HEK293 (cell line): ENCODE measurements at regions not wholly inside any gene's neighbourhood (a gene's known extent, or its start where the extent isn't known, plus 50 kb on each side); places are given as distances from the start of the nearest gene placed in this dataset.

Source experiments
- CTCF ChIA-PET: fragments of 350-600 bp; formaldehyde crosslinking; extraction: SDS; loops from one replicate; lab custom pipeline; 2021; ENCODE audit warnings: antibody characterized with exemption; lab: Yijun Ruan, JAX
- POLR2A ChIA-PET: fragments of 300-600 bp; formaldehyde crosslinking; extraction: SDS; loops from one replicate; lab custom pipeline; 2020; ENCODE audit warnings: antibody characterized with exemption, inconsistent platforms; lab: Yijun Ruan, JAX
- H3K27ac ChIP-seq: fragments of 200-500 bp; sonication (Bioruptor generic); 2 replicates; pipeline ENCODE4 v1.5.1; 2014; ENCODE audit warnings: low read depth, low read length, control low read depth, inconsistent platforms; ENCODE audit errors: extremely low read depth
- H3K36me3 ChIP-seq, 2 experiments: fragments of 200-500 bp in 1 of 2; sonication (Bioruptor generic) in 1 of 2; 1 replicate in 1 of 2; 2 replicates in 1 of 2; pipeline ENCODE4 v1.5.1; 2014 to 2017; ENCODE audit warnings: inconsistent platforms in 2 of 2, low read length in 2 of 2; ENCODE audit not compliant: control insufficient read depth in 2 of 2, insufficient read depth in 1 of 2
- H3K4me1 ChIP-seq: fragments of 200-500 bp; sonication (Bioruptor generic); 2 replicates; pipeline ENCODE4 v1.5.1; 2014; ENCODE audit warnings: mild to moderate bottlenecking, low read length, inconsistent platforms; ENCODE audit not compliant: control insufficient read depth, insufficient read depth
- H3K4me3 ChIP-seq: 2 replicates; pipeline ENCODE4 v1.5.1; 2011; ENCODE audit warnings: low read depth, mild to moderate bottlenecking, control low read depth, low read length, moderate library complexity
- H3K9me3 ChIP-seq: fragments of 200-500 bp; sonication (Bioruptor generic); 2 replicates; pipeline ENCODE4 v1.5.1; 2014; ENCODE audit warnings: low read depth, low read length, inconsistent platforms; ENCODE audit not compliant: control insufficient read depth, insufficient read depth
- EGR2 ChIP-seq: fragments of 450-650 bp; formaldehyde crosslinking; IDR thresholded peaks from 2 replicates; pipeline ENCODE4 v1.5.1; 2016; ENCODE audit warnings: low read depth, missing biosample characterization, missing genetic modification characterization
- HOXA7 ChIP-seq: sonication (generic); formaldehyde crosslinking; IDR thresholded peaks from 2 replicates; pipeline ENCODE4 v1.8.1; 2022; ENCODE audit warnings: missing genetic modification reagents, borderline replicate concordance
- KLF8 ChIP-seq: fragments of 450-650 bp; formaldehyde crosslinking; IDR thresholded peaks from 2 replicates; pipeline ENCODE4 v1.5.1; 2016; ENCODE audit warnings: missing biosample characterization, missing genetic modification characterization
- TCF7L2 ChIP-seq: IDR thresholded peaks from 2 replicates; pipeline ENCODE4 v1.6.1; 2011; ENCODE audit warnings: low read depth, mild to moderate bottlenecking, inconsistent platforms, low read length, moderate library complexity, borderline replicate concordance
- ZBTB1 ChIP-seq: fragments of 450-650 bp; formaldehyde crosslinking; IDR thresholded peaks from 2 replicates; pipeline ENCODE4 v1.5.1; 2016; ENCODE audit warnings: missing biosample characterization, missing genetic modification characterization
- ZBTB21 ChIP-seq: fragments of 450-650 bp; formaldehyde crosslinking; IDR thresholded peaks from 2 replicates; pipeline ENCODE4 v1.5.1; 2017; ENCODE audit warnings: missing biosample characterization, missing genetic modification characterization
- ZFP3 ChIP-seq: fragments of 450-650 bp; formaldehyde crosslinking; IDR thresholded peaks from 2 replicates; pipeline ENCODE4 v1.5.1; 2016; ENCODE audit warnings: low read depth, missing biosample characterization, missing genetic modification characterization
- ZNF114 ChIP-seq: fragments of 450-650 bp; formaldehyde crosslinking; IDR thresholded peaks from 2 replicates; pipeline ENCODE4 v1.5.0; 2017; ENCODE audit warnings: missing biosample characterization, missing genetic modification characterization
- ZNF16 ChIP-seq: fragments of 450-650 bp; formaldehyde crosslinking; IDR thresholded peaks from 2 replicates; pipeline ENCODE4 v1.5.1; 2016; ENCODE audit warnings: low read depth, missing biosample characterization, missing genetic modification characterization
- ZNF24 ChIP-seq: fragments of 450-650 bp; formaldehyde crosslinking; IDR thresholded peaks from 2 replicates; pipeline ENCODE4 v1.5.1; 2016; ENCODE audit warnings: missing biosample characterization, missing genetic modification characterization
- ZNF302 ChIP-seq: fragments of 450-650 bp; formaldehyde crosslinking; IDR thresholded peaks from 2 replicates; pipeline ENCODE4 v1.5.1; 2016; ENCODE audit warnings: missing biosample characterization, missing genetic modification characterization, low read depth
- ZNF311 ChIP-seq: fragments of 450-650 bp; formaldehyde crosslinking; IDR thresholded peaks from 2 replicates; pipeline ENCODE4 v1.5.1; 2017; ENCODE audit warnings: missing biosample characterization, missing genetic modification characterization, borderline replicate concordance
- ZNF416 ChIP-seq: fragments of 450-650 bp; formaldehyde crosslinking; IDR thresholded peaks from 2 replicates; pipeline ENCODE4 v1.5.1; 2016; ENCODE audit warnings: missing biosample characterization, missing genetic modification characterization
- ZNF473 ChIP-seq: fragments of 450-650 bp; formaldehyde crosslinking; IDR thresholded peaks from 2 replicates; pipeline ENCODE4 v1.5.1; 2017; ENCODE audit warnings: missing biosample characterization, missing genetic modification characterization
- ZNF555 ChIP-seq: fragments of 450-650 bp; formaldehyde crosslinking; conservative IDR thresholded peaks from 2 replicates; pipeline ENCODE4 v1.5.1; 2017; ENCODE audit warnings: missing biosample characterization, mild to moderate bottlenecking, missing genetic modification characterization, inconsistent platforms
- ZNF560 ChIP-seq: fragments of 450-650 bp; formaldehyde crosslinking; IDR thresholded peaks from 2 replicates; pipeline ENCODE4 v1.5.1; 2017; ENCODE audit warnings: missing biosample characterization, missing genetic modification characterization, borderline replicate concordance
- ZNF585B ChIP-seq: fragments of 450-650 bp; formaldehyde crosslinking; IDR thresholded peaks from 2 replicates; pipeline ENCODE4 v1.5.1; 2016; ENCODE audit warnings: missing biosample characterization, missing genetic modification characterization
- ZNF596 ChIP-seq: fragments of 450-650 bp; IDR thresholded peaks from 2 replicates; pipeline ENCODE4 v1.5.0; 2018; ENCODE audit warnings: missing biosample characterization, mild to moderate bottlenecking, missing genetic modification characterization, moderate library complexity
- ZNF707 ChIP-seq: fragments of 450-650 bp; formaldehyde crosslinking; IDR thresholded peaks from 2 replicates; pipeline ENCODE4 v1.5.1; 2016; ENCODE audit warnings: missing biosample characterization, missing genetic modification characterization
- ZNF747 ChIP-seq: fragments of 450-650 bp; formaldehyde crosslinking; IDR thresholded peaks from 2 replicates; pipeline ENCODE4 v1.5.1; 2016; ENCODE audit warnings: missing biosample characterization, missing genetic modification characterization
- ZNF768 ChIP-seq: fragments of 450-650 bp; formaldehyde crosslinking; IDR thresholded peaks from 2 replicates; pipeline ENCODE4 v1.5.1; 2018; ENCODE audit warnings: missing biosample characterization, mild to moderate bottlenecking, missing genetic modification characterization
- ZXDB ChIP-seq: fragments of 450-650 bp; formaldehyde crosslinking; IDR thresholded peaks from 2 replicates; pipeline ENCODE4 v1.5.1; 2016; ENCODE audit warnings: missing biosample characterization, missing genetic modification characterization
- TF ChIP-seq, protein P1 (sequence below): fragments of 450-650 bp; formaldehyde crosslinking; IDR thresholded peaks from 2 replicates; pipeline ENCODE4 v1.5.1; 2017; ENCODE audit warnings: missing biosample characterization, missing genetic modification characterization
- TF ChIP-seq, protein P2 (sequence below): fragments of 450-650 bp; formaldehyde crosslinking; IDR thresholded peaks from 2 replicates; pipeline ENCODE4 v1.5.1; 2016; ENCODE audit warnings: missing biosample characterization, missing genetic modification characterization, low read depth
- TF ChIP-seq, protein P3 (sequence below): fragments of 450-650 bp; formaldehyde crosslinking; IDR thresholded peaks from 2 replicates; pipeline ENCODE4 v1.5.0; 2017; ENCODE audit warnings: missing biosample characterization, missing genetic modification characterization, borderline replicate concordance
- TF ChIP-seq, protein P4 (sequence below): fragments of 450-650 bp; formaldehyde crosslinking; IDR thresholded peaks from 2 replicates; pipeline ENCODE4 v1.5.1; 2016; ENCODE audit warnings: missing biosample characterization, missing genetic modification characterization

DNA sequence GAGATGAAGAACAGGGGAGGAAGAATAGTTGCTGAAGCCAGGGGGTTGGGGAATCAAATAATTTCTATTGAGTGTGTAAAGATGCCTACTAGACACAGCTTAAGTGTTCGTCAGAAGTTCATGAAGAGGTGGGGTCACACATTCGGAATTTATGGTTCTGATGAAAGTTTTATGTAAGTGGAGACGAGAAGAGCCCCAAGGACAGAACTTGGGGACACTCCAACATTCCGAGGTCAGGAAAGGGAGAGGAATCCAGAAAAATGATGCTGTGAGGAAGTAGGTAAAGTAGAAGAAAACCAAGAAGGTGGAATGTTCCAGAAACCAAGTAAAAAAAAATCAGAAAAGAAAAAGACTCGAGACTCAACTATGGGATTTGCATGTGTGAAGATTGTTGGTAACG, 272.5 kb downstream of the SIPA1L2 start (continued):
- TF ChIP-seq, protein P1, sequence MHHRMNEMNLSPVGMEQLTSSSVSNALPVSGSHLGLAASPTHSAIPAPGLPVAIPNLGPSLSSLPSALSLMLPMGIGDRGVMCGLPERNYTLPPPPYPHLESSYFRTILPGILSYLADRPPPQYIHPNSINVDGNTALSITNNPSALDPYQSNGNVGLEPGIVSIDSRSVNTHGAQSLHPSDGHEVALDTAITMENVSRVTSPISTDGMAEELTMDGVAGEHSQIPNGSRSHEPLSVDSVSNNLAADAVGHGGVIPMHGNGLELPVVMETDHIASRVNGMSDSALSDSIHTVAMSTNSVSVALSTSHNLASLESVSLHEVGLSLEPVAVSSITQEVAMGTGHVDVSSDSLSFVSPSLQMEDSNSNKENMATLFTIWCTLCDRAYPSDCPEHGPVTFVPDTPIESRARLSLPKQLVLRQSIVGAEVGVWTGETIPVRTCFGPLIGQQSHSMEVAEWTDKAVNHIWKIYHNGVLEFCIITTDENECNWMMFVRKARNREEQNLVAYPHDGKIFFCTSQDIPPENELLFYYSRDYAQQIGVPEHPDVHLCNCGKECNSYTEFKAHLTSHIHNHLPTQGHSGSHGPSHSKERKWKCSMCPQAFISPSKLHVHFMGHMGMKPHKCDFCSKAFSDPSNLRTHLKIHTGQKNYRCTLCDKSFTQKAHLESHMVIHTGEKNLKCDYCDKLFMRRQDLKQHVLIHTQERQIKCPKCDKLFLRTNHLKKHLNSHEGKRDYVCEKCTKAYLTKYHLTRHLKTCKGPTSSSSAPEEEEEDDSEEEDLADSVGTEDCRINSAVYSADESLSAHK (tag by site-specific recombination) = no peak
- no peak for TF ChIP-seq ZNF16
- TF ChIP-seq ZNF560 = no peak
- TF ChIP-seq, protein P2, sequence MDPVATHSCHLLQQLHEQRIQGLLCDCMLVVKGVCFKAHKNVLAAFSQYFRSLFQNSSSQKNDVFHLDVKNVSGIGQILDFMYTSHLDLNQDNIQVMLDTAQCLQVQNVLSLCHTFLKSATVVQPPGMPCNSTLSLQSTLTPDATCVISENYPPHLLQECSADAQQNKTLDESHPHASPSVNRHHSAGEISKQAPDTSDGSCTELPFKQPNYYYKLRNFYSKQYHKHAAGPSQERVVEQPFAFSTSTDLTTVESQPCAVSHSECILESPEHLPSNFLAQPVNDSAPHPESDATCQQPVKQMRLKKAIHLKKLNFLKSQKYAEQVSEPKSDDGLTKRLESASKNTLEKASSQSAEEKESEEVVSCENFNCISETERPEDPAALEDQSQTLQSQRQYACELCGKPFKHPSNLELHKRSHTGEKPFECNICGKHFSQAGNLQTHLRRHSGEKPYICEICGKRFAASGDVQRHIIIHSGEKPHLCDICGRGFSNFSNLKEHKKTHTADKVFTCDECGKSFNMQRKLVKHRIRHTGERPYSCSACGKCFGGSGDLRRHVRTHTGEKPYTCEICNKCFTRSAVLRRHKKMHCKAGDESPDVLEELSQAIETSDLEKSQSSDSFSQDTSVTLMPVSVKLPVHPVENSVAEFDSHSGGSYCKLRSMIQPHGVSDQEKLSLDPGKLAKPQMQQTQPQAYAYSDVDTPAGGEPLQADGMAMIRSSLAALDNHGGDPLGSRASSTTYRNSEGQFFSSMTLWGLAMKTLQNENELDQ (tag by site-specific recombination) = no peak
- no peak for TF ChIP-seq ZNF555 (tag by site-specific recombination)
- no peak for TF ChIP-seq ZNF768 (tag by site-specific recombination)

DNA sequence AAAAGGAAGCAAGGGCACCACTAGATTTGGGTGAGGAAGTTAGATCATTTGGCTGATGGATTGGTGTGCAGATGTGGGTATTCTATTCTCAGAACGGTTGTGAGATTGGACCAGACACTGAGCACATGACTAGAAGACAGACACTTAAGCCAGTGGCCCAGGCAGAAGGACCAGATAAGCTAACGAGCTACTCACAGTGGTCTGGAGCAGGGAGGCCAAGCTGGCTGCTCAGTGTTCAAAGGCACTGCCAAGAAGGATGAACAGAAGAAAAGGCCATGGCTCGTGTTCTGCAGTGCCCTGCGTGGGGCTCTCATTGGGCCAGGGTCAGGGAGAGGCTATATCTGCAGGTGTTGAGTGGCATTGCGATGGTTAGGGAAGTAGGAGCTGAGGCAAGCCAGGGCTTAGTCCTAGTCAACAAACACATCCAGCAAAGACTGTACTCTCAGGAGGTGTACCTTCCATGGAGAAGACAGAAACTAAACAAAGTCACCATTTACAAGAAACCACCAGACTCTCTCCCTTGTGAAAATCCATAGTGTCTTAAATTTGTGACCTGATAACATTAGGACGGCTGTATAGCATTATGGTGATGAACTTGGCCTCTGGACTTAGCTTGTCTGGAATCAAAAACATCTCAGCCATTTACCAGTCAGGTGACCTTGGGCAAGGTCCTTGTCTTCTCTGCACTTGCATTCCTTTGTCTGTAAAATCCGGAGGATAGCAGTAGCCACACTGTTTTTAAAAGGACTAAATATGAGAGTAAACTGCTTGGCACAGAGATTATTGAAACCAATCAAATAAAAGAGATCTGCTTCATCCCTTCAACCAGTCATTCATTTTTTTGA, 274.5 kb downstream of the SIPA1L2 start:
- CTCF ChIA-PET = interaction anchor here (0.5 kb wide), 1 partner anchor 630 kb away, joined by 3 read pairs; no protein-coding TSS in a partner anchor
- Histone ChIP-seq H3K36me3 (no peaks in the 10 kb centered on the region), H3K4me3 (no peak overlapping the region)
- POLR2A ChIA-PET = no interaction called here
- no peak for TF ChIP-seq ZNF114 (tag by site-specific recombination)
- TF ChIP-seq EGR2 = no peak
- TF ChIP-seq ZNF311 (tag by site-specific recombination) = no peak
- no peak for TF ChIP-seq KLF8 (tag by site-specific recombination)
- no peak for TF ChIP-seq ZNF24 (tag by site-specific recombination)
- no peak for TF ChIP-seq ZFP3
- no peak for TF ChIP-seq ZNF302 (tag by site-specific recombination)
- TF ChIP-seq ZNF585B = no peak
- no peak for TF ChIP-seq ZBTB21 (tag by site-specific recombination)
- TF ChIP-seq, all 188 proteins: peak for 0
- Histone ChIP-seq H3K27ac (no peak overlapping the region), H3K4me1 (no peaks in the 10 kb centered on the region), H3K9me3 (no peaks in the 10 kb centered on the region)

DNA sequence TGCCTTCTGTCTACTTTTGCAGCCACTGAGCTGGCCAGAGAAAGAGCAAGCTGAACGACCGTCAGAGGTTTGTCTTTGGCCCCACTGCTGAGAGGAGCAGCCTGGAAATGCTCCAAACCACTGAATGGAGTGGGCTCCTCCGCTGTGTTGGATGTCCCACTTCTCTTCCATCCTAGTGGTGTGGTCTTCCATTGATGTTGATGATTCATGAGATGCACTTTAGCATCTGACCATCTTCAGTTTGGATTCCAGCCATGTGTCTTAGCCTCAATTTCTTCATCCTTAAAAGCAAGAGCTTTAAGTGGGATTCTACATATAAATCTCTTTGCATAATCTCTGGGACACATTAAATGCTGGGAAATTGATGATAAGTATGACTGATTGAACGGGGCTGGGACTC, 276.9 kb downstream of the SIPA1L2 start:
- no peak overlapping the region for H3K4me3 ChIP-seq
- no peaks in the 10 kb centered on the region for H3K9me3 ChIP-seq
- H3K27ac ChIP-seq = no peak overlapping the region
- POLR2A ChIA-PET = no interaction called here
- no peaks in the 10 kb centered on the region for H3K36me3 ChIP-seq
- CTCF ChIA-PET = no interaction called here
- H3K4me1 ChIP-seq = no peaks in the 10 kb centered on the region
- TF ChIP-seq HOXA7 (CRISPR knock-in tag) (no peak), ZXDB (tag by site-specific recombination) (no peak), ZNF473 (no peak), ZNF416 (tag by site-specific recombination) (no peak), ZBTB1 (tag by site-specific recombination) (no peak), TCF7L2 (no peak), ZNF707 (tag by site-specific recombination) (no peak), ZNF596 (tag by site-specific recombination) (no peak), ZNF747 (tag by site-specific recombination) (no peak)
- TF ChIP-seq, protein P3, sequence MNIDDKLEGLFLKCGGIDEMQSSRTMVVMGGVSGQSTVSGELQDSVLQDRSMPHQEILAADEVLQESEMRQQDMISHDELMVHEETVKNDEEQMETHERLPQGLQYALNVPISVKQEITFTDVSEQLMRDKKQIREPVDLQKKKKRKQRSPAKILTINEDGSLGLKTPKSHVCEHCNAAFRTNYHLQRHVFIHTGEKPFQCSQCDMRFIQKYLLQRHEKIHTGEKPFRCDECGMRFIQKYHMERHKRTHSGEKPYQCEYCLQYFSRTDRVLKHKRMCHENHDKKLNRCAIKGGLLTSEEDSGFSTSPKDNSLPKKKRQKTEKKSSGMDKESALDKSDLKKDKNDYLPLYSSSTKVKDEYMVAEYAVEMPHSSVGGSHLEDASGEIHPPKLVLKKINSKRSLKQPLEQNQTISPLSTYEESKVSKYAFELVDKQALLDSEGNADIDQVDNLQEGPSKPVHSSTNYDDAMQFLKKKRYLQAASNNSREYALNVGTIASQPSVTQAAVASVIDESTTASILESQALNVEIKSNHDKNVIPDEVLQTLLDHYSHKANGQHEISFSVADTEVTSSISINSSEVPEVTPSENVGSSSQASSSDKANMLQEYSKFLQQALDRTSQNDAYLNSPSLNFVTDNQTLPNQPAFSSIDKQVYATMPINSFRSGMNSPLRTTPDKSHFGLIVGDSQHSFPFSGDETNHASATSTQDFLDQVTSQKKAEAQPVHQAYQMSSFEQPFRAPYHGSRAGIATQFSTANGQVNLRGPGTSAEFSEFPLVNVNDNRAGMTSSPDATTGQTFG (tag by site-specific recombination) = no peak
- TF ChIP-seq, protein P4, sequence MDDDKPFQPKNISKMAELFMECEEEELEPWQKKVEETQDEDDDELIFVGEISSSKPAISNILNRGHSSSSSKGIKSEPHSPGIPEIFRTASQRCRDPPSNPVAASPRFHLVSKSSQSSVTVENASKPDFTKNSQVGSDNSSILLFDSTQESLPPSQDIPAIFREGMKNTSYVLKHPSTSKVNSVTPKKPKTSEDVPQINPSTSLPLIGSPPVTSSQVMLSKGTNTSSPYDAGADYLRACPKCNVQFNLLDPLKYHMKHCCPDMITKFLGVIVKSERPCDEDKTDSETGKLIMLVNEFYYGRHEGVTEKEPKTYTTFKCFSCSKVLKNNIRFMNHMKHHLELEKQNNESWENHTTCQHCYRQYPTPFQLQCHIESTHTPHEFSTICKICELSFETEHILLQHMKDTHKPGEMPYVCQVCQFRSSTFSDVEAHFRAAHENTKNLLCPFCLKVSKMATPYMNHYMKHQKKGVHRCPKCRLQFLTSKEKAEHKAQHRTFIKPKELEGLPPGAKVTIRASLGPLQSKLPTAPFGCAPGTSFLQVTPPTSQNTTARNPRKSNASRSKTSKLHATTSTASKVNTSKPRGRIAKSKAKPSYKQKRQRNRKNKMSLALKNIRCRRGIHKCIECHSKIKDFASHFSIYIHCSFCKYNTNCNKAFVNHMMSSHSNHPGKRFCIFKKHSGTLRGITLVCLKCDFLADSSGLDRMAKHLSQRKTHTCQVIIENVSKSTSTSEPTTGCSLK (tag by site-specific recombination) = no peak
